HG03378 (cell line): ENCODE measurements at regions not wholly inside any gene's neighbourhood (a gene's known extent, or its start where the extent isn't known, plus 50 kb on each side); places are given as distances from the start of the nearest gene placed in this dataset.

ENCODE experiments used
- ATAC-seq: cut with Tn5 transposase; IDR thresholded peaks from one replicate; pipeline ENCODE4 v1.9.1; 2021; ENCODE audit warnings: mild to moderate bottlenecking, moderate library complexity; ENCODE audit not compliant: unreplicated experiment

DNA sequence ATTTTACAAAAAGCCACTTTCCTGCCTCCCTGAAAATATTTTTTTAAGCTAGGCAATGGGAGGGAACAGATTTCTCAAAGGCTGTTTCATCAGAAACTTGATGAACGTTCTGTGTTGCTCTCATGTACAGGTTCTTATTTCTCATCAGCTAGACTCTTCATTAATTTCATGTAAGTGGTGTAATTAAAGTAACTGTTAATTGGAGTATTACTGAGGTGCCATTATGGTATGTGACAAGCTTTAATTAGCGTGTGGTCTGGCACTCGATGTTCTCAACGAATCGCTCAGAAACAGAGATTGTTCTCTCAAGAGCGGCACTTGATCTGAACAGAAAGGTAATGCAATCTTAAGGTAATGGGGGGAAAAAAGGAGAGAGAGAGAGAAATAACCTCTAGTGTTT is 81.9 kb upstream of the MYCN start:
- no peak for ATAC-seq

DNA sequence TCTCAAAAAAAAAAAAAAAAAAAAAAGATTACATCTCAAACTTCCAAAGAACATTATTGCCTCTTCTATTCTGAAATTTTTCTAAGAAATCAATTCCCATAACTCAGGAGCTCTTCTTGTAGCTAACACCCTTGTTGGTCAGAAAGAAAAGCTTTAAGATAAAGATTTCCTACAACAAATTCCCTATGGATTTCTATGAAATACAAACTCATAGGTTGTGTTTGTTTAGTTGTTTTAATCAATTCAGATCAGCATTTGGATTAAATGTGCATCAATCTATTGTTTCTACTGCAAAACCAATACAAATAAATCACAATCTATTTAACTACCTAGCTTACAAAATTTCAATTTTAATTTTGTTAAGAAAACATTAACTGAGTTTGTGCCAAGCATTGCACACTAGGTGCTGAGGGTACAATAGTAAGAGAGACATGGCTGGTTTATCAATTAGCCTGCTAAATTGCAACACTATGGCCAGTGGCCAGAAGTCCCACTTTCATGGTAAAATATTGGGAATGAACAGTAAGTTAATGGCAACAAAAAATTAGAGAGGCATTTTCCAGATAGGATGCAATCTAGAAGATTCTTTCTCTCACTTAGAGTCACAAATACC is 80.2 kb upstream of the MYCN start:
- no peak for ATAC-seq

- ATAC-seq = no peak
These were observed 79.6 kb upstream of the MYCN start for GRCh38 chr2:15860760-15861159.

- no peak for ATAC-seq
These were observed 79.1 kb upstream of the MYCN start for GRCh38 chr2:15861172-15861822.

DNA sequence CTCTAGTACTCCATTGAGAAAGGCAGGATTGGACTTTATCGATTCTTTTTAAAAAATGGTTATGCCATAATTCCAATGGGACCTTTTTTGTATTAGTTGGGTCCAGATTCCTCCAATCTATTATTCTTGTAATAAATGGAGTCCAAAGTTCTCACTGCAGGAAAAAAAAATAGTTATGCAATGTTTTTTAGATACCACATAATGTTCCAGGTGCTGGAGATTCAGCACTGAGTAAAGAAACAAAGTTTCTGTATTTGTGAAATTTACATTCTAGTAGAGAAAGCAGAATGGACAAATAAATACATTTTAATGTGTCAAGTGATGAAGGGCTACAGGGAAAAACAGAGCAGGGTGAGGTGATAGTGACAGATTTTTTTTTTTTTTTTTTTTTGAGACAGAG is 78.5 kb upstream of the MYCN start:
- no peak for ATAC-seq

GRCh38 chr2:15863089-15863488 is 77.3 kb upstream of the MYCN start:
- ATAC-seq = no peak

DNA sequence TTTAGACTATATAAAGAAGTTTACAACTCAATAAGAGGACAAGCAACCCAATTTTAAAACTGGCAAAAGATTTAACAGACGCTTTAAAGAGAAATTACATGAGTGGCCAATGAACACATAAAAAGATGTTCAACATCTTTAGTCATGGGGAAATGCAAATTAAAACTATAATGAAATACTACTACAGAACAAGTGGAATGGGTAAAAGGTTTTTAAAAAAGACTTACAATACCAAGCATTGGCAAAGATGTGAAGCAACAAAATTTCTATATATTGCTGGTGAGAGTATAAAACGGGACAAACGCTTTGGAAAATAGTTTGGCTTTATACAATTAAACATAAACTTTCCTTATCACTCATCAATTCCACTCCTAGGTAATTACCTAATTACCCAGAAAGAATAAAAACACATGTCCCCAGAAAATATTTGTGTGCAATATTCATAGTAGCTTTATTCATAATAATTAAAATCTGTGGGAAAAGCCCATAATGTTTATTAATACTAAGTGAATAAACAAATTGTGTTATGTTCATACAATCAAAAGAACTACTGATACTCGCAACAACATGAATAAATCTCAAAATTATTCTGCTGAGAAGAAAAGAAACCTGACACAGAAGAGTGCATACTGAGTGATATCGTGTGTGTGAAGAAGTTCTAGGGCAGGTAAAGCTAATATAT is 76.7 kb upstream of the MYCN start:
- ATAC-seq = no peak

DNA sequence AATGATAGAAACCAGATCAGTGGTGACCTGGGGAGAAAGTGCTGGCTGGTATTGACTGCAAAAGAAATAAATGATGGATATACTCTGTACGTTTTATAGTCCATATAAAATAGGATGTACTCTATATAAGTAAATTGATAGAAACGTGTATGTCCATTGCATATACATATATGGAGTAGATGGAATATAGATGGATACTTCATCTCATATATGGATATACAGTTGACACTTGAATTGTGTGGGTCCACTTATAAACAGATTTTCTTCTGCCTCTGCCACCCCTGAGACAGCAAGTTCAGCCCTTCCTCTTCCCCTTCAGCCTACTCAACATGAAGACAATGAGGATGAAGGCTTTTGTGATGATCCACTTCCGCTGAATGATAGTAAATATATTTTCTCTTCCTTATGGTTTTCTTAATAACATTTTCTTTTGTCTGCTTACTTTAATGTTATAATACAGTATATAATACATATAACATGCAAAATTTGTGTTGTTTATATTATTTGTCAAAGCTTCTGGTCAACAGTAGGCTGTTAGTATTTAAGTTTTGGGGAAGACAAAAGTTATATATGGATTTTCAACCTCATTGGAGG is 76.1 kb upstream of the MYCN start:
- no peak for ATAC-seq

- ATAC-seq = no peak
These were observed 74.4 kb upstream of the MYCN start for GRCh38 chr2:15865923-15866322.

DNA sequence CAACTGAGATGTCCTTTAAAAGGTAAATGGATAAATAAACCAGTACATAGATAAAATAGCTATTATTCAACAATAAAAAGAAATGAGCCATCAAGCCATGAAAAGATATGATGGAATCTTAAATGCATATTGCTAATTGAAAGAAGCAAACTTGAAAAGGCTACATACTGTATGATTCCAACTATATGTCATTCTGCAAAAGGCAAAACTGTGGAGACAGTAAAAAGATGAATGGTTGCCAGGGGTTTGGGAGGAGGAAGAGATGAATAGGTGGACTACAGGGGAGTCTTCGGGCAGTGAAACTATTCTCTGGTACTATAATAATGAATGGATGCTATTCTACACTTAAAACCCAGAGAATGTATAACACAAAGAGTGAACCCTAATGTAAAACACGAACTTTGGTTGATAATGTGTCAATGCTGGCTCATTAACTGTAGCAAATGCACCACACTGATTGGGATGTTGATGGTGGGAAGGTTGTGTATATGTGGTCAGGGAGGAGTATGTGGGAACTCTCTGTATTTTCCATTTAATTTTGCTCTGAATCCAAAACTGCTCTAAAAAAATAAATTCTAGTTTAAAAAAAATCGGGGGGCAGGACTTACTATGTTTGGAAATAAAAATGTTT is 73.7 kb upstream of the MYCN start:
- ATAC-seq = no peak

- ATAC-seq = no peak
These were observed 72.9 kb upstream of the MYCN start for GRCh38 chr2:15867194-15868171.

DNA sequence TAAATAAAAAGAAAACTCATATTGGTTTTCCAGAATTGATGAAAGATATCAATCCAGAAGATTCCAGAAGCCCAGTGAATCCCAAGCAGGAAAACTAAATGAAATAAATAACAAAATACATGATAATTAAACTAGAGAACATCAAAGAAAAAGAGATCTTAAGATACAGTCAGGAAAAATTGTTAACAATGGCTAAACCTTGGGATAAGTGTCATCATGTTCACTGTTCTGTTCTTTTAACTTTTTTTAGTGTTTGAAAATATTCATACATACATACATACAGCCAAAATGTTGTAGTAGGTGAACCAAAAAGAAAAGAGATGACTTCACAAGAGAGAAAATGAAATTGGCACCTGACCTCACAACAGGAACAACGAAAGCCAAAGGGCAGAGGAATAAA is 72.2 kb upstream of the MYCN start:
- no peak for ATAC-seq

GRCh38 chr2:15868704-15869103 is 71.6 kb upstream of the MYCN start:
- no peak for ATAC-seq

DNA sequence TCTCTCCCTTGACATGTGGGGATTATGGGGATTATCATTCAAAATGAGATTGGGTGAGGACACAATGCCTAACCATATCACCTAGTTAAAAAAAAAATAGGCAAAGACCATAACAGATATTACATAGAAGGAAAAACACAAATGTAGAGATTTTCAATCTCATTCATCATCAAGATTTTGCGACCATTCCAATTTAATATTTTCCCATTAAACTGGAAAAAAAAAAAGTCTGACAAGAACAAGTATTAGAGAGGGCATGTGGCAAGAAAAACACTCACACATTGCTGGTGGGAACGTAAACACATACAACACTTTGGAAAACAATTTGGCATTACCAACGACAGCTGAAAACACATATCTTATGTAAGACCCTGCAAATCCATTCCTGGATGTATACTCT is 71.0 kb upstream of the MYCN start:
- ATAC-seq = no peak

- no peak for ATAC-seq
These were observed 70.5 kb upstream of the MYCN start for GRCh38 chr2:15869871-15870270.

- ATAC-seq = no peak
These were observed 69.8 kb upstream of the MYCN start for GRCh38 chr2:15870565-15870964.

- ATAC-seq = no peak
These were observed 69.0 kb upstream of the MYCN start for GRCh38 chr2:15871239-15871783.

DNA sequence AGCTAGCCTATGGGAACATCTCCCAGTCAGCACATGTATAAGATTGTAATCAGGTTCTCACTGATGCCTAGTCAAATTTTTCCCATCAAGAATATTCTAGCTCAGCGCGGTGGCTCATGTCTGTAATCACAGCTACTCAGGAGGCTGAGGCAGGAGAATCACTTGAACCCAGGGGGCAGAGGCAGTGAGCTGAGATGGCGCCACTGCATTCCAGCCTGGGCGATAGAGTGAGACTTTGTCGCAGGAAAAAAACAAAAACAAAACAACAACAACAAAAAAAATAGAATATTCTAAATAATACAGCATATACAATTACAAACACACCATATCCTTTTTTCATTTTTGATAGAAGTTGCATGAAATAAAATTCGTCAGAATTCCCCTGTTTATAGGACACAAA is 67.5 kb upstream of the MYCN start:
- no peak for ATAC-seq

GRCh38 chr2:15874321-15874720 is 66.0 kb upstream of the MYCN start:
- ATAC-seq = no peak
